CD4-positive, alpha-beta T cell treated with Interleukin-15 for 4 hours (primary cell): ENCODE measurements at regions not wholly inside any gene's neighbourhood (a gene's known extent, or its start where the extent isn't known, plus 50 kb on each side); places are given as distances from the start of the nearest gene placed in this dataset.
A peak's percentile ranks its signal among the peaks of the same experiment; 100 is the strongest.

Source experiments
- DNase-seq: peaks from one replicate; pipeline ENCODE4 v3.0.0-alpha.2; 2020; ENCODE audit warnings: low spot score

GRCh38 chr2:160674146-160674750, 180.6 kb upstream of the RBMS1 start:
- no peak for DNase-seq

- no peak for DNase-seq
Measured at GRCh38 chr2:160679686-160680085, 186.1 kb upstream of the RBMS1 start.

DNA sequence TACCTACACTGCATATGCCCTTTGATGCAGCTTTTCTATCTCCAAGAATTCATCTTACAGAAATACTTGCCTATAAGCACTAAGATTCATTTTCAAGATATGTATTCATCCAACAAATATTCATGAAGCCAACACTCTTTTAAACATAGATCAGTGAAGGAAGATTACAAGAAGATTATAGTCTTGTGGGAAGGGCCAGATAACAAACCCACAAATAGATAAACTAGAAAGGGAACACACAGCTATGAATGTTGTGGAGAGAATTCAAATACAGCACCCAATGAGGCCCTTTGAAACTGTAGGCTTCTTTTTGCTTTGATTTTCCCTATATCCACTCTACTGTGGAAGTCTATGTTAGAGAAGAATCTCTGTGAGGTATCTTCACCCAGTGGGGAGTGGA, 186.7 kb upstream of the RBMS1 start:
- DNase-seq: no peak

DNA sequence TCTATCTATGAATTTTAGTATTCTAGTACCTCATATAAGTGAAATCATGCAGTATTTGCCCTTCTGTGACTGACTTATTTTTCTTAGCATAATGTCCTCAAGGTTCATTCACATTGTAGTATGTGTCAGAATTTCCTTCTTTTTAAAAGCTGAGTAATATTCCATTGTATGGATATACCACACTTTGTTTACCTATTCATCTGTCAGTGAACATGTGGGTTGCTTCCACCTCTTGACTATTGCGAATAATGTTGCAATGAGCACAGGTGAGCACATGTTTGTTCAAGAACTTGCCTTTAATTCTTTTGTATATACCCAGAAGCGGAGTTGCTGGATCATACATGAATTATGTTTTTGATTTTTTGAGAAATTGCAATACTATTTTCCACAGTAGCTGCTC, 187.4 kb upstream of the RBMS1 start:
- DNase-seq: no peak

DNA sequence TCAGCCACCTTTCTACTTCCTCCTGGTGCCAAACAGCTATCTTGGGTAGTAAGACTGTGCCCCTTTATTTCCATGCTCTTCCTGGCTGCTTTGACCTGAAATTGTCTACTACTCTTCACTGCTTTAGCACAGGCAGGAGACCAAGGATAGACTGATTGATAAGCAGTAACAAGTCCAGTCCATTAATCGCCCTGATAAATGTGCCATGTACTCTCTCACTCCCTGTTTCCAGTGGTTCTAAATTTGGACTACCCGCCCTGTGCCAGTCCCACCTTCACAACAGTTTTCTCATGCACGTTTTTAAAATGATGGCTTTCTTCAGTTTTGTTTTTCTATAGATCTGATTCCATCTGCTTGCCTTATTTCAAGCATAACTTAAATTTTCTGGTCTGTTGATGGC, 189.6 kb upstream of the RBMS1 start:
- no peak for DNase-seq

DNA sequence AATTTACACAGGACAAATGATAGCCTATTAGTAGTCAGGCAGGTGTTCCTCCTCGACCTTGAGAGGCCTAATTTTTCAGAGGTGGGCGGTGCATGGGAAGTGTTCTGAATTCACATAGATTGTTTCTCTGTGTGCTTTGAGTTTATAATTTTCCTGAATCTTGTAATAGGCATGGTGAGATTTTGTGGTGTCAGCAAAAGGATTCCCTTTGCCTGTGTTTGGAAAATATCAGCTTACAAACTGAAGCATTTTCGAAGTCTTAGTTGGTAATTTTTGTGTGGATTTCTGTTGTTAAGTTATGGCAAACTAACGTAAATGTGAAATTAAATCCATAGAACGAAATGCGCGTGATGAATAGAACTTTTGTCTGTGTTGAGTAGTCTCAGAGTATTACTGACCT, 194.0 kb upstream of the RBMS1 start:
- DNase-seq: no peak

DNA sequence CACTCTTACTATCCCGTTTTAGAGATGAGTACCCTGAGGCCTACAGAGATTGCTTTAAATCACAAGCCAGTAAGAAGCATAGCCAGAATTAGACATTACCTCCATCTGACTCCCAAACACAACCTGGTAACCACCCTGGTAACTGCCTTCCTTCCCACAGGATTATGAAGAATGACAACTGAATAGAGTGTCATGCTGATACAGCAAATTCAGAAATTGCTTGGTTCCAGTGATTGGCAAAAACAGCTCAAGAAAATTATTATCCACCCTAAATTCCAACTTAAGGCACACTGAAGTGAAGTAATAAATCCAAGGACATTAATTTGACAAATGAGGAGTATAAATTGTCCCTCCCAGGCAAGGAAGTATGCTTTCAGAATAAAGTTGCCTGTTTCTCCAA, 195.8 kb upstream of the RBMS1 start:
- DNase-seq: no peak

DNA sequence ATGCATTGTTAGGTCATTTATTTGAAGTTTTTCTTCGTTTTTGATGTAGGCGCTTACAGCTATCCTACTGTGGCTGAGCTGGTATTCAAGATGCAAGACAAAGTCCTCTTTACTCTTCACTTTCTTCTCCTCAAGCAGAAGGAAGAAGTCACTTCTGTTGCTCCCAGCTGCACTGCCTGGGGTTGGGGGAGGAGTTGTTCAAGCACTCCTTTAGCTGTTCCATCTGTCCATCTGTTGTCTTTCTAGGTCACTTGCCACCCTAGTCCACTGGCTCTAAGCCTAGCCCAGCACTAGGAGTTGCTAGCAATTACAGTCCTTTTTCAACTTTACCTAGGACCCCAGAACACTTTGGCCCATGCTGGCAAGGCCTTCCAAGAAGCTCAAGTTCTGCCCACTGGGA, 200.6 kb upstream of the RBMS1 start:
- DNase-seq: no peak

DNA sequence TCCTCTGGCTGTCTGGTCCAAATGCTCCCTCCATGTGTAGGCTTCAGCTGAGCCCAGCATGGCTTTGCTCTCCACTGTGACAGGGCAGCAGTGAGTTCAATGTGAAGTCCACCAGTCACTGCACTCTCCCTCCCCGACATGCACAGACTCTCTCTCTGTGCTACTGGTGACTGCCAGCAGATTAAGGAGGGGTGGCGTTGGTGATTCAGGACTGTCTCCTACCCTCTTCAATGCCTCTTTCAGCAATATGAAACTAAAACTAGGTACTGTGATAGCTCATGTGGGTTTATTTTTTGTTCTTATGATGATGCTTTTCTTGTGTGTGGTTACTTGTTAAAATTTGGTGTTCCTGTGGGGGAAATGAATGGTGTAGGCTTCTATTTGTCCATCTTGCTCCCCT, 201.0 kb upstream of the RBMS1 start:
- DNase-seq: no peak

- DNase-seq: no peak
Measured at GRCh38 chr2:160695402-160696086, 201.9 kb upstream of the RBMS1 start.

DNA sequence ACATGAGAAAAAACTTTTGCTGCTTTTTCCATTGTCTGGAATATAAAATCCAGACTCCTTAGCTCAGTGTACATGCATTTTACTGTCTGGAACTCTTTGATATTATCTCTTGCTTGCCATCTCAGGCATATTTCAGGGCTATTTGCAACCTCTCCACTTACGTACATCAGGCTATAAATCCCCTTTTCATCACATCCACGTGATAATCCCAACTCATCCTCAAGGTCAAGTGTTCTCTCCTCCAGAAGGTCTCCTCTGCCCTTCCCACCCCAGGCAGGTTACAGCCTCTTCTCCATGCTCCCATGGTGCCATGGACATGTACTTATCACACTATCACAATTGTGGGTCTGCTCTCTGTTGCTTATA, 202.5 kb upstream of the RBMS1 start:
- DNase-seq: no peak

DNA sequence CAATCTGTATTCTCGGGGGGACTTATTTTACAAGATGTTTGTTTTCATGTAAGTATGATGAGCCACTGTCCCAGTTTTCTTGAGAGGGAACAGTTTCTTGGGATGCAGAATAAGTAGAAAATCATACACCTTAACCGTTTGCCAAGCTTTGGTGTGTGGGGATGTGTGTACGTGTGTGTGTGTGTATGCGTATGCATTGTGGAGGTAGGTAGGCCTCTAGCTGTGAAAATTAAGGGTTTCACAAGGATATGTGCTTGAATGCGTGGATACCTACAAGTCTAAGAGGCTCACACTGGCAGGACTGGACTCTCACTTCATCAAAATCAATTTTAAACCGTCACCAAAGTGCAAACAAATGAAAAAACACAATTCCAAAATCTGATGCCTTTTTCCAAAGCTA, 204.2 kb upstream of the RBMS1 start:
- no peak for DNase-seq

GRCh38 chr2:160700021-160700814, 206.6 kb upstream of the RBMS1 start:
- DNase-seq: no peak

DNA sequence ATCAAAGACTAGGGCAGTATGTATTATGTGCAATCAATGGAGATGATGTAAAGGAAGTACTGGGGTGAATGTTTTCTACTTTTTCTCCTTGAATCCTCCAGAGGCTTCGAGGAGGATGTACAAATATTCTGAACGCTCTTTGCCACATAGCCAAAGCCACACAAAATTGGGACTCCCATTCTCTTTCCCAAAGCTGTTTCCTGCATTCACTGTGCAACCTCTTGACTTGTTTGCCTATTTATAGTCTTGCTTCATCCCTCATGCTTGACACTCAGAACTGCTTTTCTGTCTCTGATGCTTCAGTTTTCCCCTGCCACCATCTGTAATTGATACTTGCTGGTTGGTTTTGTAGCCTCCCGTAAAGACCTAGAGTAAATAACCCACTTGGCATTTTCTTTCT, 208.2 kb upstream of the RBMS1 start:
- no peak for DNase-seq

DNA sequence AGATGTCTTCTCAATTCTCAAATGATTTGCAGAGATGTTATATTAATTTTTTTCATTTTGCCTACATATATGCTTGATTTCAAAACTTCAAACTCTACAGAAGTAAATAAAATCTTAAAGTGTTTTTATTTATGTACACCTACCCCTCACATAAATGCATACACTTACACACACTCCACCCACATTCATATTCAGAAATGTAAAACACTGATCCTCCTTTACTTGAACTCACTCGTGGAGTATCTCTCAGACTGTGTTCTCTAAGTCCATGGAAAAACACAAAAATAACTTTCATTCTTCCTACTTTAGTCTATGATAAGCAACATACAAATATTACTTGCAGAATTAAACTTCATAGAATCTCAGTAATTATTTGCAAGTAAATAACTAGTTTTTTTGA, 209.1 kb upstream of the RBMS1 start:
- no peak for DNase-seq

GRCh38 chr2:160703648-160704585, 210.3 kb upstream of the RBMS1 start:
- DNase-seq: peak; percentile 11

DNA sequence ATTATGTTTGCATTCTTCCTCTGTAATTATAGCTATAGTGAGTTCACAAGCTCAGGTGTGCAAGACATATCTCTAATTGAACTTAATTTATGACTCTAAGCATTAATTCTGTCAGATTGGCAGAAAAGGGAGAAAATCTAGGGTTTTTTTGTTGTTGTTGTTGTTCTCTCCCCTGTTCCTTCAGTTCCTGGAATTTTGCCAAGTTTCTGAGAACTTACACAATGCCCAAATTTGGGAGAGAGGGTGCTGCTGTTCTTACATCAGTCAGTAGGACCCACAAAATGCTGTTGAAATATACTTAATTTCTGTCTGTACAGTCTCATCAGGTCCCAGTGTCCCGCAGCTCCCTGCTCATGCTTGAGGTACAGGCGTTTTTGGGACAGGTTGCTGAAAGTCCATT, 221.8 kb upstream of the RBMS1 start:
- no peak for DNase-seq

- no peak for DNase-seq
Measured at GRCh38 chr2:160719116-160719515, 225.5 kb upstream of the RBMS1 start.

GRCh38 chr2:160720098-160720497, 226.5 kb upstream of the RBMS1 start:
- no peak for DNase-seq

GRCh38 chr2:160721089-160722040, 227.8 kb upstream of the RBMS1 start:
- DNase-seq: no peak

- no peak for DNase-seq
Measured at GRCh38 chr2:160726046-160726445, 232.4 kb upstream of the RBMS1 start.
